ENCODE measurements at regions not wholly inside any gene's neighbourhood (a gene's known extent, or its start where the extent isn't known, plus 50 kb on each side); places are given as distances from the start of the nearest gene placed in this dataset.

- TF ChIP-seq CTCF (IDR thresholded peaks at IDR 0.05) (no peak), ZNF512 (CRISPR knock-in tag; IDR thresholded peaks at IDR 0.05; ENCODE audit: borderline replicate concordance) (no peak), TEAD4 (CRISPR knock-in tag; IDR thresholded peaks at IDR 0.05) (no peak), IRF2 (CRISPR knock-in tag; IDR thresholded peaks at IDR 0.05; ENCODE audit: borderline replicate concordance, low read depth) (no peak), ATF3 (CRISPR knock-in tag; conservative IDR thresholded peaks at IDR 0.05) (no peak), ELF4 (CRISPR knock-in tag; IDR thresholded peaks at IDR 0.05; ENCODE audit: low read depth) (no peak), ZNF396 (CRISPR knock-in tag; IDR thresholded peaks at IDR 0.05; ENCODE audit: borderline replicate concordance) (no peak), ZNF232 (CRISPR knock-in tag; IDR thresholded peaks at IDR 0.05) (no peak), MYBL2 (CRISPR knock-in tag; IDR thresholded peaks at IDR 0.05) (no peak), USF2 (CRISPR knock-in tag; IDR thresholded peaks at IDR 0.05) (no peak), ZNF263 (CRISPR knock-in tag; IDR thresholded peaks at IDR 0.05; ENCODE audit: low read depth) (no peak), FOXJ3 (CRISPR knock-in tag; IDR thresholded peaks at IDR 0.05; ENCODE audit: borderline replicate concordance) (no peak)
Observed at GRCh38 chr15:39512643-39513042, 68.2 kb upstream of the THBS1 start.
